ENCODE measurements at regions not wholly inside any gene's neighbourhood (a gene's known extent, or its start where the extent isn't known, plus 50 kb on each side); places are given as distances from the start of the nearest gene placed in this dataset.

DNA sequence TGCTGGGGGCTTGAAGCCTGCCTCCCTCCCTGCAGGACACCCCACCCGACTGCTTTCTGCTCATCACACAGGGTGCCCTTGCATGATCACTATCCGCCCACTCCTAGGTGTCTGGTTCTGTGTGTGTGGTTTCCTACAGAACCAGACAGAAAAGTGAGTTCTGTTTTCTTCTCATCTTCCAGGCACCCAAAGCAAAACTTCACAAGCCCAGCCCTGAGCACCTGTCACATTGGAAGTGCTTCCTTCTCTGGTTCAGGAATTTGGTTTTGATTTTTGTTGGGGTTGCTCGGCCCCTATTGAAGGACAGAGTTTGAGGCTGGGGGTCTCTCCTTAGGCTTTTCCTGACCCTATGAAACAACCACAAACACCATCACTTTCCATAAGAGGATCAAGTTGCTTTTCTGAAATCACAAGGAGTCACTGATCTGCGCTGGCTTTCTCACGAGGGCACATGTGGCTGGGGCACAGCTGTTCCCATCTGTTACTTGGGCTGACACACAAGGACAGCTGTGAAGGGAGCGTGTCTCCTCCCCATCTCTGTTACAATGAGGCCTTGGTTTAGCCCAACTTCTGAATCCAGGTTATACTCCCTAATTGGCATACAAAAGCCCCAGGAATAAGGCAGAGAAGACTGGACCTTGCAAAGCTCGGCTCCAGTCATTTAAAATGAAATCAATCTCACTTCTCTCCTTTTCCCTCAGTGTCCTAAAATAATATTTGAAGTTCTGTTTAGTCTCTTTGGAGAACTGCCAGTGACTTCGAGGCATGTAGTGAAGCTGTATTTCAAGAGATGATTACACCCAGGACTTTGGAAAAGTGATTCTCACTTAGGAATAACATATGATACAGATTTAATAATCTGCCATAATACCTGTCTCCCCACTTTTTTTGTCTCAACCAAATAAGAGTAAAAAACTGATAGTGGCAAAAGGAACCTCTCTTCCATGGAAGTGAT, 213.1 kb upstream of the GAS1 start:
- Histone ChIP-seq H4K20me1 (ENCODE audit: insufficient read depth, low read length) (no peaks in the 10 kb centered on the region), H3K9me3 (ENCODE audit: insufficient read depth, low read length) (no peaks in the 10 kb centered on the region), H3K9ac (ENCODE audit: low read length) (no peak overlapping the region), H3K4me3 (ENCODE audit: low read length) (no peak overlapping the region), H3K36me3 (replicated peaks; ENCODE audit: low read depth, low read length) (no peaks in the 10 kb centered on the region), H3K4me1 (ENCODE audit: low read length) (no peaks in the 10 kb centered on the region), H3K4me2 (ENCODE audit: low read length) (no peak overlapping the region), H3K27me3 (ENCODE audit: low read depth, low read length) (no peaks in the 10 kb centered on the region), H3K27ac (ENCODE audit: low read length) (no peak overlapping the region), H2AFZ (ENCODE audit: low read depth, low read length) (no peak overlapping the region), H3K79me2 (ENCODE audit: low read length) (no peaks in the 10 kb centered on the region)
- no peak for TF ChIP-seq EZH2phosphoT487 (IDR thresholded peaks at IDR 0.05; ENCODE audit: low read depth)
- TF ChIP-seq, protein P1, sequence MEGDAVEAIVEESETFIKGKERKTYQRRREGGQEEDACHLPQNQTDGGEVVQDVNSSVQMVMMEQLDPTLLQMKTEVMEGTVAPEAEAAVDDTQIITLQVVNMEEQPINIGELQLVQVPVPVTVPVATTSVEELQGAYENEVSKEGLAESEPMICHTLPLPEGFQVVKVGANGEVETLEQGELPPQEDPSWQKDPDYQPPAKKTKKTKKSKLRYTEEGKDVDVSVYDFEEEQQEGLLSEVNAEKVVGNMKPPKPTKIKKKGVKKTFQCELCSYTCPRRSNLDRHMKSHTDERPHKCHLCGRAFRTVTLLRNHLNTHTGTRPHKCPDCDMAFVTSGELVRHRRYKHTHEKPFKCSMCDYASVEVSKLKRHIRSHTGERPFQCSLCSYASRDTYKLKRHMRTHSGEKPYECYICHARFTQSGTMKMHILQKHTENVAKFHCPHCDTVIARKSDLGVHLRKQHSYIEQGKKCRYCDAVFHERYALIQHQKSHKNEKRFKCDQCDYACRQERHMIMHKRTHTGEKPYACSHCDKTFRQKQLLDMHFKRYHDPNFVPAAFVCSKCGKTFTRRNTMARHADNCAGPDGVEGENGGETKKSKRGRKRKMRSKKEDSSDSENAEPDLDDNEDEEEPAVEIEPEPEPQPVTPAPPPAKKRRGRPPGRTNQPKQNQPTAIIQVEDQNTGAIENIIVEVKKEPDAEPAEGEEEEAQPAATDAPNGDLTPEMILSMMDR (IDR thresholded peaks at IDR 0.05; ENCODE audit: low read depth, low read length) = no peak

GRCh38 chr9:87167161-87167560, 219.9 kb upstream of the GAS1 start:
- H3K9me3 ChIP-seq (ENCODE audit: insufficient read depth, low read length) = no peaks in the 10 kb centered on the region
- no peak for TF ChIP-seq EZH2phosphoT487 (IDR thresholded peaks at IDR 0.05; ENCODE audit: low read depth)
- TF ChIP-seq, protein P1 (IDR thresholded peaks at IDR 0.05; ENCODE audit: low read depth, low read length) = no peak
- H3K27ac ChIP-seq (ENCODE audit: low read length) = no peak overlapping the region
- H2AFZ ChIP-seq (ENCODE audit: low read depth, low read length) = no peak overlapping the region
- no peaks in the 10 kb centered on the region for H3K4me1 ChIP-seq (ENCODE audit: low read length)
- H3K4me2 ChIP-seq (ENCODE audit: low read length) = no peak overlapping the region
- H3K9ac ChIP-seq (ENCODE audit: low read length) = no peak overlapping the region
- H3K27me3 ChIP-seq (ENCODE audit: low read depth, low read length) = no peaks in the 10 kb centered on the region
- no peaks in the 10 kb centered on the region for H3K36me3 ChIP-seq (replicated peaks; ENCODE audit: low read depth, low read length)
- no peaks in the 10 kb centered on the region for H3K79me2 ChIP-seq (ENCODE audit: low read length)
- H3K4me3 ChIP-seq (ENCODE audit: low read length) = no peak overlapping the region
- no peaks in the 10 kb centered on the region for H4K20me1 ChIP-seq (ENCODE audit: insufficient read depth, low read length)

DNA sequence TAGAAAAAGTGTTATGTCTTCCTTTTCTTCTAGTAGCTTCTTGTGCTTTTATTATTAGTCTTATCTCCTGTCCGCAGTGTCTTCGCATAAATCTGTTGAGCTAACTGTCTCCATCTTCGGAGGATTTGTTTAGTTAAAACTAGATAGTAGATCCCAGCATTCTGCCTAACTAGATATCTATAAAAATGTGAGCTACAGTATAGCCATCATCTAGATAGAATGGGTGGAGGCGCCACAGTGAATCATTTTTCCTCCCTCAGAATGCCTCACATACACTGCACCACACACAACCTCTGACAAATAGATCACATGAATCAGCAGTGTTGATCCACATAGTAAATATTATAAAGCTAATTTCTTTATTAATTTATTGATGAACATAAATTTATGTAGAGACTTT, 220.3 kb upstream of the GAS1 start:
- no peaks in the 10 kb centered on the region for H3K4me1 ChIP-seq (ENCODE audit: low read length)
- no peaks in the 10 kb centered on the region for H4K20me1 ChIP-seq (ENCODE audit: insufficient read depth, low read length)
- no peaks in the 10 kb centered on the region for H3K36me3 ChIP-seq (replicated peaks; ENCODE audit: low read depth, low read length)
- no peak overlapping the region for H3K9ac ChIP-seq (ENCODE audit: low read length)
- H3K4me2 ChIP-seq (ENCODE audit: low read length) = no peak overlapping the region
- H3K27me3 ChIP-seq (ENCODE audit: low read depth, low read length) = no peaks in the 10 kb centered on the region
- H3K27ac ChIP-seq (ENCODE audit: low read length) = no peak overlapping the region
- H3K4me3 ChIP-seq (ENCODE audit: low read length) = no peak overlapping the region
- no peaks in the 10 kb centered on the region for H3K9me3 ChIP-seq (ENCODE audit: insufficient read depth, low read length)
- TF ChIP-seq, protein P1 (IDR thresholded peaks at IDR 0.05; ENCODE audit: low read depth, low read length) = no peak
- TF ChIP-seq EZH2phosphoT487 (IDR thresholded peaks at IDR 0.05; ENCODE audit: low read depth) = no peak
- no peak overlapping the region for H2AFZ ChIP-seq (ENCODE audit: low read depth, low read length)
- H3K79me2 ChIP-seq (ENCODE audit: low read length) = no peaks in the 10 kb centered on the region

GRCh38 chr9:87178302-87178701, 231.0 kb upstream of the GAS1 start:
- Histone ChIP-seq H3K27me3 (ENCODE audit: low read depth, low read length) (no peaks in the 10 kb centered on the region), H2AFZ (ENCODE audit: low read depth, low read length) (no peak overlapping the region), H3K36me3 (replicated peaks; ENCODE audit: low read depth, low read length) (no peaks in the 10 kb centered on the region), H3K9me3 (ENCODE audit: insufficient read depth, low read length) (peaks cover 4% of the 10 kb centered on the region; the same call in 1 of the 2 replicates), H3K4me2 (ENCODE audit: low read length) (no peak overlapping the region), H3K4me1 (ENCODE audit: low read length) (no peaks in the 10 kb centered on the region), H3K79me2 (ENCODE audit: low read length) (no peaks in the 10 kb centered on the region), H4K20me1 (ENCODE audit: insufficient read depth, low read length) (no peaks in the 10 kb centered on the region), H3K27ac (ENCODE audit: low read length) (no peak overlapping the region), H3K4me3 (ENCODE audit: low read length) (no peak overlapping the region), H3K9ac (ENCODE audit: low read length) (no peak overlapping the region)
- TF ChIP-seq EZH2phosphoT487 (IDR thresholded peaks at IDR 0.05; ENCODE audit: low read depth) = no peak
- TF ChIP-seq, protein P1 (IDR thresholded peaks at IDR 0.05; ENCODE audit: low read depth, low read length) = no peak
